Breast epithelium (tissue), 3 donors: ENCODE measurements at regions not wholly inside any gene's neighbourhood (a gene's known extent, or its start where the extent isn't known, plus 50 kb on each side); places are given as distances from the start of the nearest gene placed in this dataset.

Source experiments
- POLR2A ChIP-seq: fragments of 450-650 bp; IDR thresholded peaks from one replicate; pipeline ENCODE4 v1.6.1; 2016; ENCODE audit warnings: antibody characterized with exemption, mild to moderate bottlenecking, moderate library complexity
- POLR2AphosphoS5 ChIP-seq, 3 donors: sonication (generic); formaldehyde crosslinking; IDR thresholded peaks; one replicate each; pipeline ENCODE4 v1.6.1; 2017; ENCODE audit warnings: antibody characterized with exemption in 3 of 3
- TF ChIP-seq, protein P1 (sequence below), 3 donors: fragments of 450-650 bp; IDR thresholded peaks; one replicate each; pipeline ENCODE4 v1.5.1; 2016 to 2017; ENCODE audit warnings: antibody characterized with exemption in 3 of 3, mild to moderate bottlenecking in 3 of 3, moderate library complexity in 3 of 3

DNA sequence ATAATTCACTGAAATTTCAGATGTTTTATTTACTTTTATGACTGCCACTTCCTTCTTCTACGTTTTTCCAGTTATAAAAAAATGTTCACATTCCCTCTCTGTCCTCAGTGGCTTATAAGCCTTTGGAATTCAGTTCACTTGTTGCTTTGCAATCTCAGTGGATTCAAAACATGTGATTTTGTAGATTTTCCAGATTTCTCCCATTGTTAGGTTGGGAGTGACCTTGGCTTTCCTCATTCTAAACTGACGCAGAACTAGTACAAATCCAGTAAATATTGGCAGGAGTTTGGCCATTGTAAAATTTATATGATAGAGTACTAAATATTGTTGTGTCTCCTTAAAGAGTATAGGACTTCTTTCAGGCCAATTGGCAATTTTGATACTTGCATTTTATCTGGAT is 812.3 kb upstream of the ROBO1 start:
- TF ChIP-seq POLR2A = no peak
- TF ChIP-seq, protein P1, sequence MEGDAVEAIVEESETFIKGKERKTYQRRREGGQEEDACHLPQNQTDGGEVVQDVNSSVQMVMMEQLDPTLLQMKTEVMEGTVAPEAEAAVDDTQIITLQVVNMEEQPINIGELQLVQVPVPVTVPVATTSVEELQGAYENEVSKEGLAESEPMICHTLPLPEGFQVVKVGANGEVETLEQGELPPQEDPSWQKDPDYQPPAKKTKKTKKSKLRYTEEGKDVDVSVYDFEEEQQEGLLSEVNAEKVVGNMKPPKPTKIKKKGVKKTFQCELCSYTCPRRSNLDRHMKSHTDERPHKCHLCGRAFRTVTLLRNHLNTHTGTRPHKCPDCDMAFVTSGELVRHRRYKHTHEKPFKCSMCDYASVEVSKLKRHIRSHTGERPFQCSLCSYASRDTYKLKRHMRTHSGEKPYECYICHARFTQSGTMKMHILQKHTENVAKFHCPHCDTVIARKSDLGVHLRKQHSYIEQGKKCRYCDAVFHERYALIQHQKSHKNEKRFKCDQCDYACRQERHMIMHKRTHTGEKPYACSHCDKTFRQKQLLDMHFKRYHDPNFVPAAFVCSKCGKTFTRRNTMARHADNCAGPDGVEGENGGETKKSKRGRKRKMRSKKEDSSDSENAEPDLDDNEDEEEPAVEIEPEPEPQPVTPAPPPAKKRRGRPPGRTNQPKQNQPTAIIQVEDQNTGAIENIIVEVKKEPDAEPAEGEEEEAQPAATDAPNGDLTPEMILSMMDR (IDR thresholded peaks at IDR 0.05) = no peak
- no peak for TF ChIP-seq POLR2AphosphoS5 (IDR thresholded peaks at IDR 0.05)
